ENCODE measurements at regions not wholly inside any gene's neighbourhood (a gene's known extent, or its start where the extent isn't known, plus 50 kb on each side); places are given as distances from the start of the nearest gene placed in this dataset.
A peak's percentile ranks its signal among the peaks of the same experiment; 100 is the strongest.
"Not testable (repeated sequence)": the region's sequence is repeated elsewhere in the genome, so short reads cannot be mapped to it uniquely, and the experiment has no call there.

DNA sequence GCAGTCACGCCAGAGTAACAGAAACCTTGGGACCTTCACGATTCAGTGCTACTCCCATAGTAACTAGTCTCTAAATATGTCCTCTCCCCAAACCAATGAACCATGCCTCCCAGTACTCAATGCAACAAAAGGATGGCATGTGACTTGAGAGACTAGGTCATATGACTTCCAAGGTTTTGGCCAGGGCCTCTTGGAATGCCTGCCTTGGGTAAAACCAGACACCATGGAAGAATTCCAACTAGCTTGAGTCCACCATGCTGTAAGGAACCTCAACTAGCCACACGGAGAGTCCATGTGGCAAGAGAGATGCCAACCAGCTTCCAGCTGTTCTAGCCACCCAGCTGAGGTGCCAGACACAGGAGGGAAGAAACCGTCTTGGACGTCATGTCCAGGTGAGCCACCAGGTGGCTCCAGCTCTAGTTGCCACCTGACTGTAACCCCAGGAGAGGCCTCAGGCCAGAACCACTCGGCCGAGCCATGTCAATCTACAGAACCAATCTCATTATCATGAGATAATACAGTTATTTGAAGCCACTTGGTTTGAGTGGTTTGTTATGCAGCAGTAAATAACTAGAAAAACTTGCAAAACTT lies 115.0 kb downstream of the SYF2 start:
- no peaks in the 10 kb centered on the region for H3K9me3 Mint-ChIP-seq (ENCODE audit: low read depth)
- H3K27me3 Mint-ChIP-seq: no peaks in the 10 kb centered on the region
- no peak overlapping the region for H3K4me3 Mint-ChIP-seq
- peaks cover 45% of the 10 kb centered on the region for H3K4me1 Mint-ChIP-seq (ENCODE audit: low read depth)
- no peak overlapping the region for H3K27ac Mint-ChIP-seq
- no peaks in the 10 kb centered on the region for H3K36me3 Mint-ChIP-seq

DNA sequence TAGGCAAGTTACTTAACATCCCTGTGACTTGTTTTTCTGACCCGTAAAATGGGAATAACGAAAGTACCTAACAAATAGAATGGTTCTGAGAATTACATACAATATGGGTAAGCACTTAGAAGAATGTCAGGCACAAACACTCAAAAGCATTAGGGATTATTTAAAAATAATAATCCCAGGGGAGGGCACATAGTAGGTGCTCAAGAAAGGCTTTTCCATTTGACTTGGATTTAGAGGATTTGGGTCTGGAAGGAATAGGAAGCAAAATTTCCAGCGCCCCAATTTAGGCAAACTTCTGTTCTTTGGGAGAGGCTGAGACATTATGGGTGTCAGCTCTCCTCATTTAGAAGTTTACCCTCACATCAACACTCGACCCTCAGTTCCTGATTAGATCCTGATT lies 115.5 kb downstream of the SYF2 start:
- H3K4me1 Mint-ChIP-seq (ENCODE audit: low read depth): peaks cover 45% of the 10 kb centered on the region
- H3K4me3 Mint-ChIP-seq: no peak overlapping the region
- no peaks in the 10 kb centered on the region for H3K36me3 Mint-ChIP-seq
- no peaks in the 10 kb centered on the region for H3K27me3 Mint-ChIP-seq
- H3K9me3 Mint-ChIP-seq (ENCODE audit: low read depth): no peaks in the 10 kb centered on the region
- H3K27ac Mint-ChIP-seq: no peak overlapping the region

DNA sequence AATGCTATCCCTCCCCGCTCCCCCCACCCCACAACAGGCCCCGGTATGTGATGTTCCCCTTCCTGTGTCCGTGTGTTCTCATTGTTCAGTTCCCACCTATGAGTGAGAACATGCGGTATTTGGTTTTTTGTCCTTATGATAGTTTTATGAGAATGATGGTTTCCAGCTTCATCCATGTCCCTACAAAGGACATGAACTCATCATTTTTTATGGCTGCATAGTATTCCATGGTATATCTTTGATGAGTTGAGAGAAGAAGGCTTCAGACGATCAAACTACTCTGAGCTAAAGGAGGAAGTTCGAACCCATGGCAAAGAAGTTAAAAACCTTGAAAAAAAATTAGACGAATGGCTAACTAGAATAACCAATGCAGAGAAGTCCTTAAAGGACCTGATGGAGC lies 116.2 kb downstream of the SYF2 start:
- H3K4me1 Mint-ChIP-seq (ENCODE audit: low read depth): peaks cover 41% of the 10 kb centered on the region

DNA sequence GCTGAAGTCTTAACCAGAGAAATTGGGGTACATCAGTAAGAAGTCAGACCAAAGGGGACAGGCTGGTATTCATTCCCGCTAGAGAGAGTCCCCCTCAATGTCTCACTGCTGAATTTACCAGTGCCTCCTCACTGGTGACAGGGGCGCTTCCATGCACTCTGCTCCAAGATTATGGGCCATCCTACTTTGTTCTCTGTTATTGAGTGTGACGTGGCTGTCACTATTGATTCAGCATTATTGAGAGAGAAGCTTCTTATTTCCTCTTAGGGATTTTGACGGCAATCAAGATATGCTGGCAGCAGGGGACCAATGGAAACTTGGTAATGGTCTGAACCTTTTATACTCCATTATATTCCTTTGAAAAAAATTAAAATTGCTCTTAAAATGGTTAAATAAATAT lies 118.6 kb downstream of the SYF2 start:
- Mint-ChIP-seq H3K4me1 (ENCODE audit: low read depth) (peaks cover 31% of the 10 kb centered on the region), H3K27me3 (no peaks in the 10 kb centered on the region), H3K9me3 (ENCODE audit: low read depth) (peaks cover 5% of the 10 kb centered on the region), H3K4me3 (no peak overlapping the region), H3K36me3 (peaks cover 4% of the 10 kb centered on the region), H3K27ac (no peak overlapping the region)

More for the DNA sequence above, 116.2 kb downstream of the SYF2 start:
- H3K27ac Mint-ChIP-seq; H3K4me3 Mint-ChIP-seq; H3K9me3 Mint-ChIP-seq (ENCODE audit: low read depth); H3K27me3 Mint-ChIP-seq; H3K36me3 Mint-ChIP-seq: not testable (repeated sequence)

DNA sequence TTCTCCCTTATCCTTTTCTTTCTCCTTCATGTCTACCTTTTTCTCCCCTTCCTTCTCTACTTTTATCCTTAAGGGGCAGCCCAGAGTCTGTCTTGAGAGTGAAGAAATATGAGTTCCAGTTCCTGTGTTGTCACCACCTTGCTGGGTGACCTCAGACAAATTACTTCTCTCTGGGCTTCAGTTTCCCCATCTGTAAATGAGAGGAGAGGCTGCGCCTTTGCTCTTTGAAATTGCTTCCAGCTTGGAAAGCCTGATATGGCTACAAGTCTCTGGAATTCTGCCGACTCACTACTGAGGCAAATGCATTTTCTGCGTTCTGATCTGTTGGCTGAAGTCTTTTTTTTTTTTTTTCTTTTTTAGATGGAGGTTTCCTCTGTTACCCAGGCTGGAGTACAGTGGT lies 119.2 kb downstream of the SYF2 start:
- H3K27me3 Mint-ChIP-seq: no peaks in the 10 kb centered on the region
- H3K9me3 Mint-ChIP-seq (ENCODE audit: low read depth): peaks cover 5% of the 10 kb centered on the region
- peaks cover 27% of the 10 kb centered on the region for H3K4me1 Mint-ChIP-seq (ENCODE audit: low read depth)
- no peak overlapping the region for H3K4me3 Mint-ChIP-seq
- H3K27ac Mint-ChIP-seq: no peak overlapping the region
- peaks cover 4% of the 10 kb centered on the region for H3K36me3 Mint-ChIP-seq

DNA sequence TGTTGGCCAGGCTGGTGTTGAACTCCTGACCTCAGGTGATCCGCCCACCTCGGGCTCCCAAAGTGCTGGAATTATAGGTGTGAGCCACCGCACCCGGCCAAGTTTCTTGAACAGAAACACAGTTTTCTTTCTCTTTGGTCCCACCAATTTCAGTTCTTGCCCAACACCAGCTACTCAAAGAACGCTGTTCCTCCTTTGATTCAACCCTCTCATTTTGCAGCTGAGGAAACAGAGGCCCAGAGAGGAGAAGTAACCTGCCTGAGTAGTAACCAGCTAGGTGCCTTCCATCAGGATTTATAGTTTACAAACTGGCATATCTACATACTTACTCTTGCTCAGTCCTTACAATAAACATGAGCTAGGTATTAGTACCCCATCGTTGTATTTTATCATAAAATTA lies 119.9 kb downstream of the SYF2 start:
- Mint-ChIP-seq H3K9me3 (ENCODE audit: low read depth) (peaks cover 5% of the 10 kb centered on the region), H3K27me3 (no peaks in the 10 kb centered on the region), H3K36me3 (peaks cover 4% of the 10 kb centered on the region), H3K4me1 (ENCODE audit: low read depth) (peaks cover 26% of the 10 kb centered on the region), H3K4me3 (no peak overlapping the region), H3K27ac (no peak overlapping the region)

DNA sequence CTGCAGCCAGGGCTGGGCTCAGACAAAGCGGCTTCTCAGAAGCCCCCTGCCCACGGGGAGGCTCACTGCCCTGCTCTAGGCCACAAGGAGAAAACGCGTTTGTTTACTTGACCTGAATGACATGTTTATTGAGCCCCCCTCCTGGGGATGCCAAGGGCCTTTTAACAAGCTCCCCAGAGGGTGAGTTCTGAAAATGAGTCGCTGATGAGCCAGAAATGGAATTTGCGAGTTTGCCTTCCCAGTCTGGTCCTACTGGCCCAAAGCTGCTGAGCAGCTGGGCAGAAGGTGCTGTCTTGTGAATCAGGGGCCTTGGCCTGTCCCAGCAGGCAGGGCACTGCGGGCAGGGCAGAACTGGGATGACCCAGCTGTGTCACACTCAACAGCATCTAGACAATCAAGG lies 120.6 kb downstream of the SYF2 start:
- Mint-ChIP-seq H3K27ac (no peak overlapping the region), H3K36me3 (peaks cover 4% of the 10 kb centered on the region), H3K4me3 (no peak overlapping the region), H3K9me3 (ENCODE audit: low read depth) (peaks cover 5% of the 10 kb centered on the region), H3K4me1 (ENCODE audit: low read depth) (peaks cover 26% of the 10 kb centered on the region), H3K27me3 (no peaks in the 10 kb centered on the region)

DNA sequence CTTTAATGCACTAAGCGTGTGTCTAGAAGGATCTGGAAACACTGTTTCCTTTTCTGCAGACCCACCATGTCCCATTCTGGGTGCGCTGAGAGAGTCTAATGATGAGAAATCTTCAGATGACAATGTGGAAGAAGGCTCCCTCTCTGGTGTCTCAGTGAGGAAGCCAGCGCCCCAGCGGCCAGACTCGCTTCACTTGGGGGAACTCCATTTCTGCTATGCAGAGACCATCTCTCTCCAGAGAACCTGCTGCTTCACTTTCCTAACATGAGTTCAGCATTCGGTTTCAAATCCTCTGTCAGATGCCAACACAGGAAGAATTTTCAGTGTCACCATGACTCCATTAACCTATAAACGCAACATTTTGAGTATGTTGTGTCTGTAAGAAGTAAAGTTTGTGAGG lies 121.8 kb downstream of the SYF2 start:
- peaks cover 5% of the 10 kb centered on the region for H3K9me3 Mint-ChIP-seq (ENCODE audit: low read depth)
- peaks cover 4% of the 10 kb centered on the region for H3K36me3 Mint-ChIP-seq
- peaks cover 32% of the 10 kb centered on the region for H3K4me1 Mint-ChIP-seq (ENCODE audit: low read depth)
- no peak overlapping the region for H3K27ac Mint-ChIP-seq
- H3K27me3 Mint-ChIP-seq: no peaks in the 10 kb centered on the region
- no peak overlapping the region for H3K4me3 Mint-ChIP-seq

DNA sequence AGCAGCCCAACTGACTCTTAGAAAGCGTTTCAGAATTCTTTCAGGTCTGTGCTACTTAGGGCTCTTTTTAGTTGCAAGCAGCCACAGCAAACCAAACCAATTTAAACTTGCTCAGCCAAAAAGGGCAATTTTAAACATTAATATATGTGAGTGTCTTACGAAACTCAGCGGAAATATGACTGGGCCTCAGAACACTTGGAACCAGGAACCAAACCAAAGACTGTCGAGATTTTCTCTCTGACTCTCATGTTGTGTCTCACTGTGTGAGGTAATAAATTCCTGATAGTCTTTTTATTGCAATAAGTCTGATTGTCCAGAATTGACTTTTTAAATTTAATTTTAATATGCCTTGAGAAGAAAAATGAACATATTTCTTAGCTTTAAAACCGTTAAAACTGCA lies 122.3 kb downstream of the SYF2 start:
- Mint-ChIP-seq H3K27ac (no peak overlapping the region), H3K4me3 (no peak overlapping the region), H3K4me1 (ENCODE audit: low read depth) (peaks cover 32% of the 10 kb centered on the region), H3K36me3 (peaks cover 4% of the 10 kb centered on the region), H3K27me3 (no peaks in the 10 kb centered on the region), H3K9me3 (ENCODE audit: low read depth) (peaks cover 5% of the 10 kb centered on the region)

DNA sequence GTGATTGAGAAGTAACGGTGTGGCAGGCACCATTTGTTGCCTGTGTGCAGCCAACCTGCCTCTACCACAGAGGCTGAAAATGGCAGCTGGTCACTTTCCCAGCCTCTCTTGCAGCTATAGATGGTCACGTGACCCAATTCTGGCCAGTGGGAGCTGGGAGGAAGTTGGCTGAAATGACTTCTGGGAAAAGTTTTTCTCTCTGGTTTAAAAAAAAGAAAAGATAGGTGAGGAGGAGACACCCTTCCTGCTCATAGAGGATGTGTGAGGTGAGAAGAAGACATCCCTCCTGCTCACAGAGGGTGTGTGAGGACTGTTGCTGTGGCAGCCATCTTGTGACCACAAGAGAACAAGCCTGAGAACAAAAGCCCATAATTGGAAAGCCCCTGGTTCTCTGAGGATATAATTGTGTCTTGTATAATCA lies 122.8 kb downstream of the SYF2 start:
- peaks cover 4% of the 10 kb centered on the region for H3K36me3 Mint-ChIP-seq
- H3K9me3 Mint-ChIP-seq (ENCODE audit: low read depth): peaks cover 5% of the 10 kb centered on the region
- H3K4me1 Mint-ChIP-seq (ENCODE audit: low read depth): peaks cover 30% of the 10 kb centered on the region
- H3K4me3 Mint-ChIP-seq: no peak overlapping the region
- no peaks in the 10 kb centered on the region for H3K27me3 Mint-ChIP-seq
- peak overlapping the region; percentile 78 for H3K27ac Mint-ChIP-seq

DNA sequence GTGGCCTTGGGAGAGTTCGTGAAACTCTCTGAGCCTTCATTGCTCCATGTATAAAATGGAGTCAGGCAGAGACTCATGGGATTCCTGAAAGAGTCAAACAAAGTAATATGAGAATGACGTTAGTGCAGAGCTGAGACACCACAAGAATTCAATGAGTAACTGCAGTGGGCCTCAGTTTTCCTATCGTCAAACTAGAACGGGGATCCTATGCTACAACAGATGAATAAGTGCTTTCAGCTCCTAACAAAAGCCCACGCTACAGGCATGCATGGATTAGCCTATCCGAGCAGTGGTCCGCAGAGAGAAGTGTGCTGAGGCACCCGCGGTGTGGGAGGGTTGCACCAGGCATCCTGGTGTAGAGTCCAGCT lies 124.7 kb downstream of the SYF2 start:
- Mint-ChIP-seq H3K9me3 (ENCODE audit: low read depth) (peaks cover 5% of the 10 kb centered on the region), H3K4me1 (ENCODE audit: low read depth) (peaks cover 30% of the 10 kb centered on the region), H3K27ac (no peak overlapping the region), H3K27me3 (no peaks in the 10 kb centered on the region), H3K36me3 (peaks cover 4% of the 10 kb centered on the region), H3K4me3 (no peak overlapping the region)

DNA sequence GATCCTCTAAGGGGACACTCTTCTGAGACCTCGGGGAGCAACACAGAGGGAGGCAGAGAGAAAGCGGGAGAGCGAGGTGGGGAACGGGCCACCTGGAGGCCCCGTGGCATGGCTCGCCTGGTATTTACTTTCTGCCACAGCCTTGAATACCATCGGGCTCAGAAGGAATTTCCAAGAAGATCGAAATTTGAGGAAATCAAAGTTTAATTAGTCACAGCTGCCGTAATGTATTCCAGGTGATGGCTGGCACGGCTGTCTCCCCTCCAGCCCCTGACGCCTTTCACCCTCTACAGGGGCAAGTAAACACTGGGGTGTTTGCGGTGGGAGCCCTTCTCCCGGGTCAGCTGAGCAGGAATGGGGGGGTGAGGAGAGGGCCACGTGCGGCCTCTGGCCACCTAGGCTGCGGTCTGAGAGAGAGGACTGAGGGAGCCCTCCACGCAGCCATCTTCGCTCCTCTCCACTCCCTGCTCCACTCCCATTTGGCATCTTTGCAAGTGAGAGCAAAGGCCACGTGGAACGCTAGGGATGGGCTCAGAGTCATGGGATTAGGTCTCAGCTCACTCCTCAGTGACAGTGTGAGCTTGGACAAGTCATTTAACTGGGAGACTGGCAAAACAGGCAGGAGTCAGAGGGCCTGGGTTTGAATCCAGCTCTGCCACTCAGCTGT lies 125.2 kb downstream of the SYF2 start:
- Mint-ChIP-seq H3K27me3 (no peaks in the 10 kb centered on the region), H3K9me3 (ENCODE audit: low read depth) (peaks cover 5% of the 10 kb centered on the region), H3K4me3 (no peak overlapping the region), H3K27ac (no peak overlapping the region), H3K4me1 (ENCODE audit: low read depth) (peaks cover 29% of the 10 kb centered on the region), H3K36me3 (peaks cover 4% of the 10 kb centered on the region)

DNA sequence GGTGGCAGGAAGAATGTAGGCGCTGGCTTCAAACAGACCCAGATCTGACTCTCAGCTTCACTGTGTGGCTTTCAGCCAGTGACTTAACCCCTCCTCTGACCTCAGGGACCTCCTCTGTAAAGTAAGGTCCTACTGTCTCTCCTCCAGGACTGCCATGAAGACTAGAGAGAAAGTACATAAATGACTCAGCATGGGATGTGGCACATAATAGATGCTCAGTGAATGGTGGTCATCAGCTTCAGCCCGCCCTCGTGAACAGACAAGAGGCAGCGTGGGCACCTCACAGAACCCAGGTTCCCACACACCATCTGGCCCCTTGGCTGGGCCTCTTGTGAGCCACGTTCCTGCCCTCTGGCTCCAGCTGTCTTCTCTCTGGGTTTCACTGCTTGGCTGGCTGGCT lies 126.0 kb downstream of the SYF2 start:
- H3K36me3 Mint-ChIP-seq: peaks cover 4% of the 10 kb centered on the region
- H3K27me3 Mint-ChIP-seq: no peaks in the 10 kb centered on the region
- H3K27ac Mint-ChIP-seq: no peak overlapping the region
- H3K4me1 Mint-ChIP-seq (ENCODE audit: low read depth): peaks cover 35% of the 10 kb centered on the region
- peaks cover 5% of the 10 kb centered on the region for H3K9me3 Mint-ChIP-seq (ENCODE audit: low read depth)
- no peak overlapping the region for H3K4me3 Mint-ChIP-seq

DNA sequence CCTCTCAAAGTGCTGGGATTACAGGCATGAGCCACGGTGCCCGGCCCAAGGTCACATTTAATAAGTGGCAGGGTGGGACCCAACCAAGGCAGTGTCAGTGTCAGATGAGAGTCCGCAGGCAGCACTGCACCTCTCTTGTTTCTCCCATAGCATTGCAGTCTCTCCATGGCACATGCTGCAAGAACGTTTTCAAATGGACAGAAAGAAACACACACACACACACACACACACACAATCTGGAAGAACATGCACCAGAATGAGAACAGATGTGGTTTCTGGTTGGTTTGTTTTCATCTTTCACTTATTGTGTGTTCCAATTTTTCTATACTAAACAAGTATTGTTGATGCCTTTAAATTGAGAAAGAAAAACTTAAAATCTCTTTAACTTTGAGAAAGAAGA lies 126.5 kb downstream of the SYF2 start:
- Mint-ChIP-seq H3K27ac (no peak overlapping the region), H3K36me3 (peaks cover 4% of the 10 kb centered on the region), H3K9me3 (ENCODE audit: low read depth) (peaks cover 5% of the 10 kb centered on the region), H3K4me3 (no peak overlapping the region), H3K27me3 (no peaks in the 10 kb centered on the region), H3K4me1 (ENCODE audit: low read depth) (peaks cover 39% of the 10 kb centered on the region)

DNA sequence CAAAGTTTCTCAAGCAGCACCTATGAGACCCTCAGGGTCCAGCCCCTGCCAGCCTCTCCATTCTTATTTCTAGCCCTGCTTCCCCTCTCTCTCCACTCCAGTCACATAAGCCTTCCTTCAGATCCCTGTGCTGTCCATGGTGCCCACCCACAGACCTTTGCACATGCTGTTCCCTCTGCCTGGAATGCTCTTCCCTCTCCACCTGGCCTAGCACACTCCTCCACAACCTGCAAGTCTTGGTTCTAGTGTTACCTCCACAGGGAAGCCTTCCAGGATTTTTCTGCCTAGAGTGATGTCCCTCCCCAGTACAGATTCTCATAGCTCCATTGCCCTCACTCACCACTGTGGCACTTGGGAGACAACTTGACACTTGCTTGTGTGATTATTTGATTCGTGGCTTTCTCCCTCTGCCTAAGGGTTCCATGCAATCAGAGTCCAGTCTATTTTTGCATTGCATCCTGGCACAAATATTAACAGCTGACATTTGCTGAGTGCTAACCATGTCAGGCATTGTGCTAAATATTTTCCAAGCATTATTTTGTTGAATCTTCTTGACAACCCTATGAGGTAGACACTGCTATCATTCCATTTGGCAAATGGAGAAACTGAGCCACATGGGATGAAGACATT lies 127.3 kb downstream of the SYF2 start:
- Mint-ChIP-seq H3K27me3 (no peaks in the 10 kb centered on the region), H3K27ac (no peak overlapping the region), H3K9me3 (ENCODE audit: low read depth) (peaks cover 5% of the 10 kb centered on the region), H3K4me3 (no peak overlapping the region), H3K4me1 (ENCODE audit: low read depth) (peaks cover 47% of the 10 kb centered on the region), H3K36me3 (peaks cover 4% of the 10 kb centered on the region)

All from activated naive CD8-positive, alpha-beta T cell (primary cell).